Stimulated activated CD4-positive, alpha-beta T cell treated with anti-CD3 and anti-CD28 coated beads, TNF-alpha, amount 100 ng/mL, for 4 hours (primary cell): ENCODE measurements at regions not wholly inside any gene's neighbourhood (a gene's known extent, or its start where the extent isn't known, plus 50 kb on each side); places are given as distances from the start of the nearest gene placed in this dataset.
"Not testable (repeated sequence)": the region's sequence is repeated elsewhere in the genome, so short reads cannot be mapped to it uniquely, and the experiment has no call there.

Experiments
- DNase-seq, 3 experiments: peaks; one replicate each; pipeline ENCODE4 v3.0.0-alpha.2; 2020; ENCODE audit warnings: low read depth in 3 of 3

GRCh38 chr4:12109056-12109455 lies 680.4 kb upstream of the HS3ST1 start:
- DNase-seq, result not testable (repeated sequence)

- no peak for DNase-seq
These were observed 676.8 kb upstream of the HS3ST1 start for GRCh38 chr4:12105519-12105918.

GRCh38 chr4:12089920-12090319 lies 661.2 kb upstream of the HS3ST1 start:
- not testable (repeated sequence) for DNase-seq

GRCh38 chr4:12084690-12085089 lies 656.0 kb upstream of the HS3ST1 start:
- no peak for DNase-seq

GRCh38 chr4:12071316-12071715 lies 642.6 kb upstream of the HS3ST1 start:
- no peak for DNase-seq

GRCh38 chr4:12053966-12054365 lies 625.3 kb upstream of the HS3ST1 start:
- no peak for DNase-seq

- DNase-seq, result no peak
These were observed 624.9 kb upstream of the HS3ST1 start for GRCh38 chr4:12053556-12053955.

GRCh38 chr4:12050357-12050756 lies 621.7 kb upstream of the HS3ST1 start:
- DNase-seq, result no peak

GRCh38 chr4:12042818-12043217 lies 614.1 kb upstream of the HS3ST1 start:
- no peak for DNase-seq

GRCh38 chr4:12041828-12042227 lies 613.1 kb upstream of the HS3ST1 start:
- DNase-seq, result no peak

- DNase-seq, result no peak
These were observed 607.8 kb upstream of the HS3ST1 start for GRCh38 chr4:12036450-12036849.

GRCh38 chr4:12028258-12028657 lies 599.6 kb upstream of the HS3ST1 start:
- DNase-seq, result no peak

- no peak for DNase-seq
These were observed 593.7 kb upstream of the HS3ST1 start for GRCh38 chr4:12022409-12022808.

GRCh38 chr4:12016729-12017128 lies 588.0 kb upstream of the HS3ST1 start:
- no peak for DNase-seq

GRCh38 chr4:12005471-12005870 lies 576.8 kb upstream of the HS3ST1 start:
- DNase-seq, result no peak

GRCh38 chr4:11996581-11996980 lies 567.9 kb upstream of the HS3ST1 start:
- DNase-seq, result not testable (repeated sequence)

- no peak for DNase-seq
These were observed 548.1 kb upstream of the HS3ST1 start for GRCh38 chr4:11976726-11977263.

- no peak for DNase-seq
These were observed 544.6 kb upstream of the HS3ST1 start for GRCh38 chr4:11973270-11973669.

- no peak for DNase-seq
These were observed 542.1 kb upstream of the HS3ST1 start for GRCh38 chr4:11970754-11971153.

- DNase-seq, result no peak
These were observed 538.1 kb upstream of the HS3ST1 start for GRCh38 chr4:11966782-11967181.

- no peak for DNase-seq
These were observed 525.4 kb upstream of the HS3ST1 start for GRCh38 chr4:11954093-11954492.

GRCh38 chr4:11949355-11949754 lies 520.7 kb upstream of the HS3ST1 start:
- no peak for DNase-seq

- not testable (repeated sequence) for DNase-seq
These were observed 518.9 kb upstream of the HS3ST1 start for GRCh38 chr4:11947629-11948028.

GRCh38 chr4:11937941-11938340 lies 509.2 kb upstream of the HS3ST1 start:
- DNase-seq, result no peak
